ENCODE measurements at regions not wholly inside any gene's neighbourhood (a gene's known extent, or its start where the extent isn't known, plus 50 kb on each side); places are given as distances from the start of the nearest gene placed in this dataset.

DNA sequence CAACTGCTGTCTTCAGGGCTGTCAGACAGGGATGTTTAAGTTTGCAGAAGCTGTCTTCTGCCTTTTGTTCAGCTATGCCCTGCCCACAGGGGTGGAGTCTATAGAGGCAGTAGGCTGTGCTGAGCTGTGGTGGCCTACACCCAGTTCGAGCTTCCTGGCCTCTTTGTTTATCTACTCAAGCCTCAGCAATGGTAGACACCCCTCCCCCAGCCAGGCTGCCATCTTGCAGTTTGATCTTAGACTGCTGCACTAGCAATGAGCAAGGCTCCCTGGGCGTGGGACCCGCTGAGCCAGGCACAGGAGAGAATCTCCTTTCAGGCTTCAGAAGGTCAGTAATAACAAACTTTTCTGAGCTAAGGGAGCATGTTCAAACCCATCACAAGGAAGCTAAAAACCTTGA is 545.3 kb downstream of the TLE4 start:
- ATAC-seq, result no peak
- CTCF ChIA-PET (ENCODE audit: low intra/inter-chr PET ratio, low total read pairs), result no interaction called here
- no peaks in the 10 kb centered on the region for H3K27me3 ChIP-seq (ENCODE audit: control insufficient read depth in 1 of 2, insufficient read depth in 2 of 2, low read length in 2 of 2)
- H3K79me2 ChIP-seq (ENCODE audit: insufficient read depth, low read length), result no peaks in the 10 kb centered on the region
- H3K4me2 ChIP-seq (ENCODE audit: low read depth, low read length), result no peak overlapping the region
- H3K27ac ChIP-seq (ENCODE audit: extremely low read length, insufficient read depth, low read length), result no peak overlapping the region
- in situ Hi-C loops (cut with HindIII; ENCODE audit: extremely low pct_ligation_motif_present, low pct_unique_long_range_greater_than_20kb) (no loop called here), intact Hi-C loops (cut with micrococcal nuclease; ENCODE audit: unreplicated experiment) (no loop called here)
- POLR2A ChIA-PET, result no interaction called here
- DNase-seq (ENCODE audit: low spot score), result no peak
- H3K4me3 ChIP-seq (replicated peaks in 1 of 3; ENCODE audit: insufficient read depth in 1 of 3, low read depth in 2 of 3, low read length in 3 of 3), result no peak overlapping the region
- no peak for FAIRE-seq
- no peak overlapping the region for H3K9ac ChIP-seq (ENCODE audit: insufficient read depth, low read depth, low read length)
- no peak overlapping the region for H2AFZ ChIP-seq (ENCODE audit: low read length)
- BruUV-seq (replicated peaks), result no TSS peak
- H3K9me3 ChIP-seq (ENCODE audit: low read length), result peaks cover 42% of the 10 kb centered on the region
- H4K20me1 ChIP-seq (ENCODE audit: insufficient read depth, low read length), result no peaks in the 10 kb centered on the region
- H3K4me1 ChIP-seq (ENCODE audit: insufficient read depth, low read length), result no peaks in the 10 kb centered on the region
- 0% methylated on average over 3 of the region's 3 CpGs for WGBS (ENCODE audit: low lambda C conversion rate)
- no peaks in the 10 kb centered on the region for H3K36me3 ChIP-seq (replicated peaks in 1 of 2; ENCODE audit: control insufficient read depth in 1 of 2, insufficient read depth in 2 of 2, low read length in 2 of 2)
- TF ChIP-seq ZBTB21 (CRISPR knock-in tag; IDR thresholded peaks at IDR 0.05) (no peak), ZNF33B (CRISPR knock-in tag; IDR thresholded peaks at IDR 0.05) (no peak), ZNF44 (CRISPR knock-in tag; IDR thresholded peaks at IDR 0.05) (no peak), GTF2F1 (IDR thresholded peaks at IDR 0.05; ENCODE audit: low read length) (no peak), ZNF235 (CRISPR knock-in tag; IDR thresholded peaks at IDR 0.05; ENCODE audit: borderline replicate concordance) (no peak), ZNF614 (CRISPR knock-in tag; IDR thresholded peaks at IDR 0.05; ENCODE audit: borderline replicate concordance) (no peak), ZNF563 (CRISPR knock-in tag; IDR thresholded peaks at IDR 0.05) (no peak), ZNF615 (CRISPR knock-in tag; IDR thresholded peaks at IDR 0.05; ENCODE audit: borderline replicate concordance) (no peak), HIVEP1 (CRISPR knock-in tag; IDR thresholded peaks at IDR 0.05) (no peak), ZNF652 (CRISPR knock-in tag; IDR thresholded peaks at IDR 0.05; ENCODE audit: borderline replicate concordance, low read depth) (no peak), PHF5A (CRISPR knock-in tag; IDR thresholded peaks at IDR 0.05; ENCODE audit: low read depth, unreplicated experiment) (no peak)
- TF ChIP-seq, protein P1, sequence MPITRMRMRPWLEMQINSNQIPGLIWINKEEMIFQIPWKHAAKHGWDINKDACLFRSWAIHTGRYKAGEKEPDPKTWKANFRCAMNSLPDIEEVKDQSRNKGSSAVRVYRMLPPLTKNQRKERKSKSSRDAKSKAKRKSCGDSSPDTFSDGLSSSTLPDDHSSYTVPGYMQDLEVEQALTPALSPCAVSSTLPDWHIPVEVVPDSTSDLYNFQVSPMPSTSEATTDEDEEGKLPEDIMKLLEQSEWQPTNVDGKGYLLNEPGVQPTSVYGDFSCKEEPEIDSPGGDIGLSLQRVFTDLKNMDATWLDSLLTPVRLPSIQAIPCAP (CRISPR knock-in tag; IDR thresholded peaks at IDR 0.05; ENCODE audit: low read depth), result no peak
- TF ChIP-seq, protein P2, sequence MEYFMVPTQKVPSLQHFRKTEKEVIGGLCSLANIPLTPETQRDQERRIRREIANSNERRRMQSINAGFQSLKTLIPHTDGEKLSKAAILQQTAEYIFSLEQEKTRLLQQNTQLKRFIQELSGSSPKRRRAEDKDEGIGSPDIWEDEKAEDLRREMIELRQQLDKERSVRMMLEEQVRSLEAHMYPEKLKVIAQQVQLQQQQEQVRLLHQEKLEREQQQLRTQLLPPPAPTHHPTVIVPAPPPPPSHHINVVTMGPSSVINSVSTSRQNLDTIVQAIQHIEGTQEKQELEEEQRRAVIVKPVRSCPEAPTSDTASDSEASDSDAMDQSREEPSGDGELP (IDR thresholded peaks at IDR 0.05; ENCODE audit: borderline replicate concordance, low read depth), result no peak
